DND-41 (cell line): ENCODE measurements at regions not wholly inside any gene's neighbourhood (a gene's known extent, or its start where the extent isn't known, plus 50 kb on each side); places are given as distances from the start of the nearest gene placed in this dataset.
"Not testable (repeated sequence)": the region's sequence is repeated elsewhere in the genome, so short reads cannot be mapped to it uniquely, and the experiment has no call there.

Source experiments
- ATAC-seq: fragments of 200-7000 bp; cut with Tn5 transposase; 3 replicates; pipeline ENCODE4 v1.9.1; 2021; ENCODE audit warnings: low read depth; ENCODE audit not compliant: insufficient read depth
- DNase-seq: peaks from one replicate; pipeline ENCODE4 v3.0.0-alpha.2; 2020
- H2AFZ ChIP-seq: 2 replicates; pipeline ENCODE4 v1.6.0; 2012; ENCODE audit warnings: low read depth, low read length
- H3K27ac ChIP-seq: 2 replicates; pipeline ENCODE4 v1.5.1; 2012; ENCODE audit warnings: low read length, inconsistent platforms
- H3K27me3 ChIP-seq: fragments of 200-600 bp; sonication (generic); 2 replicates; pipeline ENCODE4 v1.6.0; 2012; ENCODE audit warnings: low read length, mild to moderate bottlenecking, inconsistent platforms; ENCODE audit not compliant: insufficient read depth, poor library complexity
- H3K36me3 ChIP-seq: 2 replicates; pipeline ENCODE4 v1.5.1; 2012; ENCODE audit warnings: low read length, inconsistent platforms; ENCODE audit not compliant: insufficient read depth
- H3K4me1 ChIP-seq: 2 replicates; pipeline ENCODE4 v1.5.1; 2012; ENCODE audit warnings: mild to moderate bottlenecking, low read length; ENCODE audit not compliant: insufficient read depth
- H3K4me2 ChIP-seq: 2 replicates; pipeline ENCODE4 v1.6.0; 2012; ENCODE audit warnings: mild to moderate bottlenecking, moderate library complexity, low read length, inconsistent platforms; ENCODE audit not compliant: insufficient read depth
- H3K4me3 ChIP-seq, 2 experiments: fragments of 200-600 bp in 1 of 2; shearing (Covaris generic) in 1 of 2; 2 replicates each; pipeline ENCODE4 v1.5.1; 2012 to 2016; ENCODE audit warnings: inconsistent platforms in 2 of 2, low read length in 2 of 2, mild to moderate bottlenecking in 2 of 2, low read depth in 1 of 2, moderate library complexity in 1 of 2
- H3K79me2 ChIP-seq: 2 replicates; pipeline ENCODE4 v1.6.0; 2012; ENCODE audit warnings: low read length, inconsistent platforms; ENCODE audit not compliant: insufficient read depth
- H3K9ac ChIP-seq: 2 replicates; pipeline ENCODE4 v1.6.0; 2012; ENCODE audit warnings: low read depth, mild to moderate bottlenecking, inconsistent platforms, low read length, moderate library complexity
- H3K9me3 ChIP-seq: 2 replicates; pipeline ENCODE4 v1.5.1; 2012; ENCODE audit warnings: low read length, moderate library complexity, mild to moderate bottlenecking, inconsistent platforms; ENCODE audit not compliant: insufficient read depth, severe bottlenecking
- H4K20me1 ChIP-seq: 2 replicates; pipeline ENCODE4 v1.6.0; 2012; ENCODE audit warnings: low read length; ENCODE audit not compliant: insufficient read depth
- CTCF ChIP-seq: IDR thresholded peaks from 2 replicates; pipeline ENCODE4 v1.5.1; 2012; ENCODE audit warnings: borderline replicate concordance, low read length, moderate library complexity, mild to moderate bottlenecking; ENCODE audit not compliant: poor library complexity, severe bottlenecking; ENCODE audit errors: extremely low read depth
- EZH2 ChIP-seq: IDR thresholded peaks from 3 replicates; pipeline ENCODE4 v1.6.1; 2012; ENCODE audit warnings: borderline replicate concordance, low read depth, mild to moderate bottlenecking, moderate library complexity, low read length, inconsistent platforms; ENCODE audit not compliant: severe bottlenecking

GRCh38 chr9:27818348-27818747, 245.1 kb upstream of the C9orf72 start:
- no peak overlapping the region for H2AFZ ChIP-seq
- TF ChIP-seq EZH2 (no peak), CTCF (no peak)

GRCh38 chr9:27828908-27829307, 255.6 kb upstream of the C9orf72 start:
- no peaks in the 10 kb centered on the region for H3K4me1 ChIP-seq
- no peaks in the 10 kb centered on the region for H3K36me3 ChIP-seq
- H3K79me2 ChIP-seq, result no peaks in the 10 kb centered on the region
- no peak overlapping the region for H3K4me2 ChIP-seq
- no peaks in the 10 kb centered on the region for H3K27me3 ChIP-seq
- H3K27ac ChIP-seq, result no peak overlapping the region
- no peaks in the 10 kb centered on the region for H4K20me1 ChIP-seq
- H2AFZ ChIP-seq, result no peak overlapping the region
- no peaks in the 10 kb centered on the region for H3K9me3 ChIP-seq
- DNase-seq, result no peak
- H3K4me3 ChIP-seq, result no peak overlapping the region
- no peak overlapping the region for H3K9ac ChIP-seq
- TF ChIP-seq CTCF (no peak), EZH2 (no peak)
- no peak for ATAC-seq

More at GRCh38 chr9:27818348-27818747, 245.1 kb upstream of the C9orf72 start:
- no peaks in the 10 kb centered on the region for H3K9me3 ChIP-seq
- H4K20me1 ChIP-seq, result no peaks in the 10 kb centered on the region
- H3K27me3 ChIP-seq, result no peaks in the 10 kb centered on the region
- no peaks in the 10 kb centered on the region for H3K79me2 ChIP-seq
- no peak overlapping the region for H3K9ac ChIP-seq
- DNase-seq (no peak), ATAC-seq (no peak)
- H3K4me2 ChIP-seq, result no peak overlapping the region
- no peak overlapping the region for H3K4me3 ChIP-seq
- H3K4me1 ChIP-seq, result no peaks in the 10 kb centered on the region
- no peak overlapping the region for H3K27ac ChIP-seq
- H3K36me3 ChIP-seq, result no peaks in the 10 kb centered on the region

GRCh38 chr9:27829621-27830020, 256.3 kb upstream of the C9orf72 start:
- no peak overlapping the region for H2AFZ ChIP-seq
- no peaks in the 10 kb centered on the region for H3K36me3 ChIP-seq
- no peaks in the 10 kb centered on the region for H3K4me1 ChIP-seq
- H3K9ac ChIP-seq, result no peak overlapping the region
- no peaks in the 10 kb centered on the region for H3K27me3 ChIP-seq
- no peak overlapping the region for H3K4me3 ChIP-seq
- H3K4me2 ChIP-seq, result no peak overlapping the region
- H4K20me1 ChIP-seq, result no peaks in the 10 kb centered on the region
- ATAC-seq (no peak), DNase-seq (no peak)
- no peak for TF ChIP-seq EZH2
- H3K9me3 ChIP-seq, result no peaks in the 10 kb centered on the region
- H3K79me2 ChIP-seq, result no peaks in the 10 kb centered on the region
- no peak overlapping the region for H3K27ac ChIP-seq

- H4K20me1 ChIP-seq, H3K27ac ChIP-seq, H3K79me2 ChIP-seq, DNase-seq, H2AFZ ChIP-seq, H3K27me3 ChIP-seq, H3K9ac ChIP-seq, ATAC-seq, H3K9me3 ChIP-seq, H3K4me3 ChIP-seq, H3K36me3 ChIP-seq, H3K4me2 ChIP-seq, H3K4me1 ChIP-seq: not testable (repeated sequence)
Measured at GRCh38 chr9:27832108-27832507, 258.8 kb upstream of the C9orf72 start.

- no peaks in the 10 kb centered on the region for H3K27me3 ChIP-seq
- H3K4me3 ChIP-seq, result no peak overlapping the region
- H3K4me2 ChIP-seq, result no peak overlapping the region
- H3K9ac ChIP-seq, result no peak overlapping the region
- ATAC-seq, result no peak
- H4K20me1 ChIP-seq, result no peaks in the 10 kb centered on the region
- no peak for DNase-seq
- H3K9me3 ChIP-seq, result no peaks in the 10 kb centered on the region
- H3K27ac ChIP-seq, result no peak overlapping the region
- TF ChIP-seq CTCF (no peak), EZH2 (no peak)
- H2AFZ ChIP-seq, result no peak overlapping the region
- H3K36me3 ChIP-seq, result no peaks in the 10 kb centered on the region
- H3K4me1 ChIP-seq, result no peaks in the 10 kb centered on the region
- H3K79me2 ChIP-seq, result no peaks in the 10 kb centered on the region
Measured at GRCh38 chr9:27835286-27835685, 262.0 kb upstream of the C9orf72 start.
